Spleen (tissue), 11 donors: ENCODE measurements at regions not wholly inside any gene's neighbourhood (a gene's known extent, or its start where the extent isn't known, plus 50 kb on each side); places are given as distances from the start of the nearest gene placed in this dataset.

Experiments
- DNase-seq: peaks from one replicate; pipeline ENCODE4 v3.0.0-alpha.2; 2020
- H3K27ac ChIP-seq, 8 donors: fragments of 200-600 bp; sonication (generic) in 7 of 8; 1 replicate in 4 of 8; 2 replicates in 4 of 8; pipeline versions ENCODE4 v1.5.0 to v1.8.0; 2016 to 2021; ENCODE audit warnings: inconsistent platforms in 4 of 8, mild to moderate bottlenecking in 4 of 8, moderate library complexity in 1 of 8
- H3K27me3 ChIP-seq, 7 donors: fragments of 200-600 bp; sonication (generic) in 6 of 7; replicated peaks in 1 of 7; 1 replicate in 4 of 7; 2 replicates in 3 of 7; pipeline versions ENCODE4 v1.5.0 to v1.8.0; 2016 to 2021; ENCODE audit warnings: inconsistent platforms in 3 of 7, mild to moderate bottlenecking in 1 of 7
- H3K36me3 ChIP-seq, 6 donors: fragments of 200-600 bp; sonication (generic) in 5 of 6; 1 replicate in 4 of 6; 2 replicates in 2 of 6; pipeline versions ENCODE4 v1.5.0 to v1.8.0; 2016 to 2021; ENCODE audit warnings: inconsistent platforms in 2 of 6
- H3K4me1 ChIP-seq, 6 donors: fragments of 200-600 bp; sonication (generic) in 5 of 6; 1 replicate in 3 of 6; 2 replicates in 3 of 6; pipeline versions ENCODE4 v1.5.0 to v1.8.0; 2016 to 2021; ENCODE audit warnings: inconsistent platforms in 3 of 6
- H3K4me3 ChIP-seq, 8 donors: fragments of 200-600 bp; sonication (generic) in 7 of 8; 1 replicate in 4 of 8; 2 replicates in 4 of 8; pipeline versions ENCODE4 v1.5.0 to v1.8.0; 2016 to 2021; ENCODE audit warnings: inconsistent platforms in 4 of 8, mild to moderate bottlenecking in 4 of 8, moderate library complexity in 2 of 8
- H3K9me3 ChIP-seq, 8 donors: fragments of 200-600 bp; sonication (generic) in 7 of 8; 1 replicate in 4 of 8; 2 replicates in 4 of 8; pipeline versions ENCODE4 v1.5.0 to v1.8.0; 2016 to 2021; ENCODE audit warnings: inconsistent platforms in 4 of 8
- POLR2A ChIP-seq, 3 donors: fragments of 450-650 bp; IDR thresholded peaks; one replicate each; pipeline ENCODE4 v1.5.1; 2017; ENCODE audit warnings: antibody characterized with exemption in 3 of 3, mild to moderate bottlenecking in 1 of 3
- POLR2AphosphoS5 ChIP-seq, 3 donors: sonication (generic); formaldehyde crosslinking; IDR thresholded peaks; one replicate each; pipeline ENCODE4 v1.5.1; 2017; ENCODE audit warnings: antibody characterized with exemption in 3 of 3
- WGBS, 5 donors: extraction: QIAGEN DNeasy Blood & Tissue Kit in 3 of 5; methylation state at CpG; one replicate each; pipeline versions ENCODE4 v1.1.5 to v1.1.7; 2013 to 2018; 5-methylcytosine and 5-hydroxymethylcytosine counted together
- intact Hi-C: fragments of 100-400 bp; cut with DNase I; formaldehyde crosslinking; loops from one replicate; pipeline ENCODE4 v1.15.0; 2023; ENCODE audit warnings: low total_unique reads
- TF ChIP-seq, protein P1 (sequence below), 11 experiments: fragments of 200-600 bp in 7 of 11; fragments of 450-650 bp in 4 of 11; sonication (generic) in 4 of 11; IDR thresholded peaks in 8 of 11; conservative IDR thresholded peaks in 3 of 11; 1 replicate in 7 of 11; 2 replicates in 4 of 11; pipeline versions ENCODE4 v1.4.0 to v1.8.0; 2016 to 2021; ENCODE audit warnings: antibody characterized with exemption in 11 of 11, inconsistent platforms in 4 of 11, mild to moderate bottlenecking in 1 of 11
- donor health status: healthy with polysubstance abuse.
- donor health status: DM: no; HTN: no; CAD: no; lungs with moderate emphysema.
- donor health status: DM: no; HTN: no; CAD: no.
- donor health status: Bipolar disorder and iron deficiency.
- donor health status: healthy.
- donor health status: DM: no; HTN: no; CAD: no.
- donor health status: DM: yes; HTN: yes; CAD: no.

- H3K9me3 ChIP-seq: peaks cover 0 to 10% (median 2%) of the 10 kb centered on the region in 8 donors
- intact Hi-C loops: no loop called here
- no peaks in the 10 kb centered on the region for H3K4me1 ChIP-seq
- TF ChIP-seq, protein P1, sequence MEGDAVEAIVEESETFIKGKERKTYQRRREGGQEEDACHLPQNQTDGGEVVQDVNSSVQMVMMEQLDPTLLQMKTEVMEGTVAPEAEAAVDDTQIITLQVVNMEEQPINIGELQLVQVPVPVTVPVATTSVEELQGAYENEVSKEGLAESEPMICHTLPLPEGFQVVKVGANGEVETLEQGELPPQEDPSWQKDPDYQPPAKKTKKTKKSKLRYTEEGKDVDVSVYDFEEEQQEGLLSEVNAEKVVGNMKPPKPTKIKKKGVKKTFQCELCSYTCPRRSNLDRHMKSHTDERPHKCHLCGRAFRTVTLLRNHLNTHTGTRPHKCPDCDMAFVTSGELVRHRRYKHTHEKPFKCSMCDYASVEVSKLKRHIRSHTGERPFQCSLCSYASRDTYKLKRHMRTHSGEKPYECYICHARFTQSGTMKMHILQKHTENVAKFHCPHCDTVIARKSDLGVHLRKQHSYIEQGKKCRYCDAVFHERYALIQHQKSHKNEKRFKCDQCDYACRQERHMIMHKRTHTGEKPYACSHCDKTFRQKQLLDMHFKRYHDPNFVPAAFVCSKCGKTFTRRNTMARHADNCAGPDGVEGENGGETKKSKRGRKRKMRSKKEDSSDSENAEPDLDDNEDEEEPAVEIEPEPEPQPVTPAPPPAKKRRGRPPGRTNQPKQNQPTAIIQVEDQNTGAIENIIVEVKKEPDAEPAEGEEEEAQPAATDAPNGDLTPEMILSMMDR (IDR thresholded peaks at IDR 0.05 in 8 of 11, conservative IDR thresholded peaks at IDR 0.05 in 3 of 11): no peak
- no peak for TF ChIP-seq POLR2AphosphoS5 (IDR thresholded peaks at IDR 0.05)
- no peak for TF ChIP-seq POLR2A (IDR thresholded peaks at IDR 0.05)
- no peak overlapping the region for H3K4me3 ChIP-seq
- H3K36me3 ChIP-seq: no peaks in the 10 kb centered on the region
- no peak overlapping the region for H3K27ac ChIP-seq
- DNase-seq: no peak
- no peaks in the 10 kb centered on the region for H3K27me3 ChIP-seq
- 91 to 95% (median 91%) methylated on average over 4 of the region's 4 CpGs for WGBS, 5 donors
Measured at GRCh38 chr6:19549109-19549508, 288.1 kb upstream of the ID4 start.

- no peaks in the 10 kb centered on the region for H3K36me3 ChIP-seq
- H3K27me3 ChIP-seq: no peaks in the 10 kb centered on the region
- H3K9me3 ChIP-seq: peaks cover 0 to 15% (median 2%) of the 10 kb centered on the region in 8 donors
- H3K4me1 ChIP-seq: no peaks in the 10 kb centered on the region
- TF ChIP-seq POLR2AphosphoS5 (IDR thresholded peaks at IDR 0.05) (no peak), POLR2A (IDR thresholded peaks at IDR 0.05) (no peak)
- TF ChIP-seq, protein P1 (IDR thresholded peaks at IDR 0.05 in 8 of 11, conservative IDR thresholded peaks at IDR 0.05 in 3 of 11): no peak
- H3K27ac ChIP-seq: no peak overlapping the region
- no peak overlapping the region for H3K4me3 ChIP-seq
- 72 to 83% (median 77%) methylated on average over 2 of the region's 2 CpGs for WGBS, 5 donors
- no peak for DNase-seq
- intact Hi-C loops: no loop called here
Measured at GRCh38 chr6:19550380-19550779, 286.8 kb upstream of the ID4 start.

DNA sequence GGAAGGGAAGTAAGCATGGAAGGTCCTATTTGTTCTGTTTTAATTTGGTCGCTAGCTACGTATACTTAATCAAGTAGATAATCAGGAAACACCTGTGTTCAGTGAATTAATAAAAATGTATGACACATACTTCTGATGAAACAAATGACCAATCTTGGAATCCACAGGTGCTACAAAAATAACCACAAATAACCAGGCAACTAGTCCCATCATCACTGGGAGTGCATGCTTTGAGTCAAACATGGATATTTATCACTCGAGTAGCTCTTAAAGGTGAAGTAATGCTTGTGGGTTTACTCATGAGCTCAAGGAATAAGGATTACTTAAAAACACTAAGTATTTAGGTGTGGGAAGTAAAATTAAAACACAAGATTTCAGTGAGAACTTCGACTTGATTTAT lies 285.6 kb upstream of the ID4 start:
- no peak overlapping the region for H3K4me3 ChIP-seq
- intact Hi-C loops: no loop called here
- H3K9me3 ChIP-seq: peaks cover 0 to 15% (median 2%) of the 10 kb centered on the region in 8 donors
- H3K27me3 ChIP-seq: no peaks in the 10 kb centered on the region
- no peak overlapping the region for H3K27ac ChIP-seq
- 73 to 88% (median 74%) methylated on average over 4 of the region's 4 CpGs for WGBS, 5 donors
- no peaks in the 10 kb centered on the region for H3K36me3 ChIP-seq
- no peaks in the 10 kb centered on the region for H3K4me1 ChIP-seq
- DNase-seq: no peak
- no peak for TF ChIP-seq POLR2A (IDR thresholded peaks at IDR 0.05)
- no peak for TF ChIP-seq POLR2AphosphoS5 (IDR thresholded peaks at IDR 0.05)
- TF ChIP-seq, protein P1 (IDR thresholded peaks at IDR 0.05 in 8 of 11, conservative IDR thresholded peaks at IDR 0.05 in 3 of 11): no peak

DNA sequence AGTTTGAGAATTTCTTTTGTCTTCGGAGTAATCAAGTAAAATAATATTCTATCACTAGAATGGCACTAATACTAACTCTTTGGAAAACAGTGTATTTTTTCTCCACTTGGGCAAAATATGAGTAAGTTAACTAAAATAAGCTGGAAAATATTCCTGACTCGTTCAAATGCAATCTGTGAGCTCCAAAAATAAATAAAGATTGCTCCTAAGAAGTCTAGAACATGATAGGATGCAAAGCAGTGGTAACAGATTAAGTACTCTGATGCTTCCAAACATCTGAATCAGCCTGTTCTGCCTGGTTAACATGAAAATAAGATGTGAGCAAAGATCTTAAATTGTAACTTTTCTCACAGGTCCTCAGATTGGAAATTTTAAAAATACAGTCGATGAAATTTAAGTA lies 285.1 kb upstream of the ID4 start:
- H3K27ac ChIP-seq: no peak overlapping the region
- peaks cover 0 to 15% (median 2%) of the 10 kb centered on the region in 8 donors for H3K9me3 ChIP-seq
- no peaks in the 10 kb centered on the region for H3K4me1 ChIP-seq
- H3K36me3 ChIP-seq: no peaks in the 10 kb centered on the region
- DNase-seq: no peak
- no peaks in the 10 kb centered on the region for H3K27me3 ChIP-seq
- no peak overlapping the region for H3K4me3 ChIP-seq
- intact Hi-C loops: no loop called here
- TF ChIP-seq POLR2A (IDR thresholded peaks at IDR 0.05) (no peak), POLR2AphosphoS5 (IDR thresholded peaks at IDR 0.05) (no peak)
- TF ChIP-seq, protein P1 (IDR thresholded peaks at IDR 0.05 in 8 of 11, conservative IDR thresholded peaks at IDR 0.05 in 3 of 11): no peak
- 58 to 69% (median 66%) methylated on average over 3 of the region's 3 CpGs for WGBS, 5 donors
